ENCODE measurements at regions not wholly inside any gene's neighbourhood (a gene's known extent, or its start where the extent isn't known, plus 50 kb on each side); places are given as distances from the start of the nearest gene placed in this dataset.
"Not testable (repeated sequence)": the region's sequence is repeated elsewhere in the genome, so short reads cannot be mapped to it uniquely, and the experiment has no call there.

GRCh38 chr1:72482736-72483413 lies 200.5 kb upstream of the NEGR1 start:
- no peak for DNase-seq

GRCh38 chr1:72481420-72481970 lies 199.2 kb upstream of the NEGR1 start:
- no peak for DNase-seq

GRCh38 chr1:72466376-72466775 lies 184.0 kb upstream of the NEGR1 start:
- DNase-seq = no peak

- DNase-seq = no peak
Measured at GRCh38 chr1:72462186-72462905, 180.0 kb upstream of the NEGR1 start.

DNA sequence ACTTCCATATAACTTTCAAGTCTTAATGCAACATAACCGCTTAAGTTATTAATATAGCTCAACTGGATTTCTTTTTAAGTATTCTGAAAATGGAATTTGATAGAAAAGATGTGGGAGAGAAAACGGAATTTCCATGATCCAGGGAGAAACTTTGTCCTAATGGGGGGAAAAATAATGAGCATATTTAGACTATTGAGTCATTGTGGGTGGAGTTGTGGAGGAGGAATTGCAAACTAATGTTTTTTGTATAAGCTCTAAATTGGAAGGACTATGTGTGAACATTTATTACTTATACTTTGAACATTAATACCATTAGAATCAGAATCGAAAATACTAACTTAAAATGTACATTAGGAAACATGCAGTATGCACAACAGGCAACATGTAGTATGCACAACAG lies 159.9 kb upstream of the NEGR1 start:
- no peak for DNase-seq

DNA sequence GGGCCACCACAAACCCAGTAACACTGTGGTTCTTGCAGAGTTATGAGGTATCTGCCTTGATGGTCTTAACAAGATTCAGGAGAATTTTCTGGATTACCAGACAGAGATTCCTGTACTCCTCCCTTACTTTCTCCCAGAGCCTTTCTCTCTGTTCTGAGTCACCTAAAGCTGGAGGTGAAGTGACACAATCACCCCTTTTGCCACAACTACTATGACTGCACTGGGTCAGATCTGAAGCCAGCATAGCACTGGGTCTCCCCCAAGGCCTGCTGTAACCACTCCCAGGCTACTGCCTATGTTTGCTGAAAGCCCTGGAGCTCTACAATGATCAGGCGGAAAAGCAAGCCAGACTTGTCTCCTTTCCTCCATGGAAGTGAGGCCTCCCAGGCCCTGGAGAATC lies 156.7 kb upstream of the NEGR1 start:
- no peak for DNase-seq

DNA sequence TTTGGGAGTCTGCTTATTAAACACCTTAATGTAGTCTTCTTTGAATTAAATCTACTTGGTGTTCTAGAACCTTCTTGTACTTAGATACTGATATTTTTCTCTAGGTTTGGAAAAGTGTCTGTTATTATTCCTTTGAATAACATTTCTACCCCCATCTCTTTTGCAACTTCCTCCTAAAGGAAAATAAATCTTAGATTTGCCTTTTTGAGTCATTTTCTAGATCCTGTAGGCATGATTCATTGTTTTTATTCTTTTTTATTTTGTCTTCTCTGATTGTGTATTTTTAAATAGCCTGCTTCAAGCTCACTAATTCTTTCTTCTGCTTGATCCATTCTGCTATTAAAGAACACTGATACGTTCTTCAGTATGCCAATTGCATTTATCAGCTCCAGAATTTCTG lies 155.9 kb upstream of the NEGR1 start:
- no peak for DNase-seq

DNA sequence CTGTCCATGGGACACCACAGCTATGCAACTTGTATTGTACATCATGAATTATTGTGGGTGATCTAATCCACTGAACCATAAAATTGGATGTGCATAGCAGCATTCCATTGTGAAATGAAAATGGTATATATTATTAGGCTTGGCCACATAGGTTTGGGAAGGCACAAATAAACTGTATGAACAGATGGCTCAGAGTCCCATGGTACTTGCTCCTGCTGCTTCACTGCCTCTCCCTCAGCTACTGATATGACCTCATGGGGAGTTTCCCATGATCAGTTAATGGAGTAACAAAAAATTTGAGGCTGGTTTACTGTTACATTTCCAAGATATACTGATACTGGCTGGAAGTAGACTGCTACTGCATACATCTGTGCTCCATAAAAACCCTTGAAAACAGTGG lies 152.7 kb upstream of the NEGR1 start:
- DNase-seq = no peak

DNA sequence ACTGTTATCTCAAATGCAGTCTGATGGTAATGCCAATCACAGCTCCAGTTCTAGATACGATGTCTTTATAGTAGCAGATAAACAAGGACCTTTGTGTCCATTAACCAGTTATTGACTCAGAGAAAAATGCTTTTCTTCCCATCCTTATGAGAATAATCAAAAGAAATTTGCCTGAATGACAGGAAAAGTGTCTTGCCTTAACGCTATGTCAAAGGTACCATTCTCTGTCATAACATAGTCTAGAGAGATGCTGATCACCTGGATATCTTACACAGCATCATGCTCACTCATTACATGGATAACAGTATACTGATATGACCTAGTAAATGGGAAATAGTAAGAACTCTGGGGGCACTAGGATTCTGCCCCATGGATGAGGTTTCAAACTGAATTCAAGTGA lies 151.7 kb upstream of the NEGR1 start:
- DNase-seq = no peak

DNA sequence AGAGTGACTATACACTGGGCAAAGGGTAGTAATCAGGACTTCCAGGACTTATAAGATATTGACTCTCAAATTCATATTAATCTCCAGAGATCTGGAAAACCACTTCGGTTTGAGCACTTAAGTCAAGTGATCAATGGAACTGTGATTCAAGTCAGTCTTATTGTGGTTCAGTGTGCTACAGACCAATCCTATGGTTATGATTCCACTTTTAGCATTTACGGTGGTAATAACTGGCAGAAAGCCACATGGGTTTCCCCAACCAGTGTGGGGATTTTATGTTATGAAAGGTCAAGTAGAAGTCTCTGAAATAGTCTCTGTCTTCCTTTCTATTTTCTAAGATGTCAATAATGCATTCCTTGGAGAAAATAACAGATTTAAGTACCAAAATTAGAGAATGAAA lies 151.3 kb upstream of the NEGR1 start:
- no peak for DNase-seq

DNA sequence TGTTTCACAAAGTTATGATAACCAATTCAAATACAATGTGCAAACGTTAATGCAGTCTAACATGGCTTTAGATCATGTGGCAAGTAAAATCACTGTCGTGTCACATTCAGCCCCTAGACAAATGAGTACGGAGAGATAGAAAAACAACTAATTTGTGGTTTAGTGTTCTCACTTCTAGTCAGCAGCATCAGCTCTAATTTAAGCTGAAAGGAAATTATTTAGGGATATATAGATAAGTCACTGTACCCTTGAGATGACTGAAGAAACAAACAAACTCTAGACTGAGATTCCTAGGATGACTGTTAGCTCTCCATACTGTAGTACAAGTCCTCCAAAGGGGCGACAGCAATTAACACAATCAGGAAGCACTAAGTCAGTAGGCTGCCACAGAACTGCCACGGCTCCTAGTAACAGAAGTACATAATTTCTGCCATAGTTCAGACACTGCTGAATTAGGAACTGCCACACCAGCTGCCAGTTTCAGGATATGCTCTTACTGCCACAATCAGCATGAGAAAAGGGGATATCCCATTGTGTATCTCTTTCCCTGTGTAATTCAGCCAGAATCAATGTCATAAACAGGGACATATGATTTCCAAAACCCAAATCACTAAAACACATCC lies 150.4 kb upstream of the NEGR1 start:
- DNase-seq = no peak

GRCh38 chr1:72431810-72432209 lies 149.5 kb upstream of the NEGR1 start:
- no peak for DNase-seq

- DNase-seq = not testable (repeated sequence)
Measured at GRCh38 chr1:72428276-72428675, 145.9 kb upstream of the NEGR1 start.

- no peak for DNase-seq
Measured at GRCh38 chr1:72419229-72419628, 136.9 kb upstream of the NEGR1 start.

DNA sequence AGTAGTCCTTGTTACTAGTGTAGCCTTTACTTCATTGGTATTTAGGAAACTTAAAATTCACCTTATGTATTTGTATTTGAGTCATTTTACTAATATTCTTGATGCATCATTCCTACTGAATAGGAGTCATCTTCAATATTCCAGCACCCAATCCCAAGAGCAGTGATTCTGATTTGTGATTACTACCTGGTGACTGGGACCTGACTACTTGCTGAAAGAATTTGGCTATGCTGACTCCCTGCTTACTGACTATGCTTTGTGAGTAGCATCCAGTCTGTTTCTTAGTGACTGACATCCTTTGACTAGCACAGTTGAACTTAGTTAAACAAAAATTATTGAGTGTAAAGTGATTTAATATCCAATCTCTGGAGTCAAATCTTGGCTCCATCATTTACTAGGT lies 129.9 kb upstream of the NEGR1 start:
- DNase-seq = no peak

GRCh38 chr1:72399807-72400206 lies 117.5 kb upstream of the NEGR1 start:
- no peak for DNase-seq

- no peak for DNase-seq
Measured at GRCh38 chr1:72397786-72398185, 115.4 kb upstream of the NEGR1 start.

GRCh38 chr1:72394457-72394856 lies 112.1 kb upstream of the NEGR1 start:
- DNase-seq = no peak

DNA sequence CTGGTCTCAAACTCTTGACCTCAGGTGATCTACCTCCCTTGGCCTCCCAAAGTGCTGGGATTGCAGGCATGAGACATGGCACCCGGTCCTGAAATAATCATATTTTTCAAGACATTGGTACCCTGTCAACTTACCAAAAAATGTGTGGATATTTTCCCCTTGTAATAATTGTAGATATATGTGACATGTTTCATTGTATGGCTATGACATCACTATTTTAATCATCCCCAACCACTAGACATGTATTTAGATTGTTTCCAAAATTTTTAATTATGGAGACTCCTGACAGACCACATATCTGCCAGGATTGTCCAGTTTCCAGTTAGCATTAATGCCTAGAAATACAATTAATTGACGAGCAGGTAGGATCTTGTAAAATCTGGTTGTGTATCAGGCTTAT lies 96.7 kb upstream of the NEGR1 start:
- DNase-seq = no peak

- DNase-seq = no peak
Measured at GRCh38 chr1:72375226-72375625, 92.9 kb upstream of the NEGR1 start.

GRCh38 chr1:72371259-72372035 lies 89.1 kb upstream of the NEGR1 start:
- DNase-seq = peak; percentile 12

DNA sequence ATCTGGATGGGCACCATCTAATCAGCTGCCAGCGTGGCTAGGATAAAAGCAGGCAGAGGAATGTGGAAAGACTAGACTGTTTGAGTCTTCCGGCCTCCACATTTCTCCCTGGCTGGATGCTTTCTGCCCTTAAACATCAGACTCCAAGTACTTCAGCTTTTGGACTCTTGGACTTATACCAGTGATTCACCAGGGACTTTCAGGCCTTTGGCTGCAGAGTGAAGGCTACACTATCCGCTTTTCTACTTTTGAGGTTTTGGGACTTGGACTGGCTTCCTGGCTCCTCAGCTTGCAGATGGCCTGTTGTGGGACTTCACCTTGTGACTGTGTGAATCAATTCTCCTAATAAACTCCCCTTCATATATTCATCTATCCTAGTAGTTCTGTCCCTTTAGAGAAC lies 88.5 kb upstream of the NEGR1 start:
- DNase-seq = not testable (repeated sequence)

DNA sequence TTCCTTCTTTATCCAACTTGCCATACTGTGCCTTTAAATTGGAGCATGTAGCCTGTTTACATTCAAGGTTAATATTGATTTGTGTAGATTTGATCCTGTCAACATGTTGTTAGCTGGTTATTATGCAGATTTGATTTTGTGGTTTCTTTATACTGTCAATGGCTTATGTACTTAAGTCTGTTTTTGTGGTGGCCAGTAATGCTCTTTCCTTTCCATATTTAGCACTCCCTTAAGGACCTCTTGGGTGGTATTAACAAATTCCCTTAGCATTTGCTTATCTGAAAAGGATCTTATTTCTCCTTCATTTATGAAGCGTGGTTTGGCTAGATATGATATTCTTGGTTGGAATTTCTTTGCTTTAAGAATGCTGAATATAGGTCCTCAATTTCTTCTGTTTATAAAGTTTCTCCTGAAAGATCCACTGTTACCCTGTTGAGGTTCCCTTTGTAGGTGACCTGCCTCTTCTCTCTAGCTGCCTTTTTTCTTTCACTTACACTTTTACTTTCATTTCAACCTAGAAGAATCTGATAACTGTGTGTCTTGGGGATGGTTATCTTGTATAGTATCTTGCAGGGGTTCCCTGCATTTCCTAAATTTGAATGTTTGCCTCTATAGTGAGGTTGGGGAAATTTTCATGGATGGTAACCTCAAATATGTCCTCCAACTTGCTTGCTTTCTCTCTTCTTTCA lies 86.9 kb upstream of the NEGR1 start:
- no peak for DNase-seq

Measured in right hindlimb (tissue), 1 donor.